Spleen (tissue), 11 donors: ENCODE measurements at regions not wholly inside any gene's neighbourhood (a gene's known extent, or its start where the extent isn't known, plus 50 kb on each side); places are given as distances from the start of the nearest gene placed in this dataset.

Experiments
- DNase-seq: peaks from one replicate; pipeline ENCODE4 v3.0.0-alpha.2; 2020
- H3K27ac ChIP-seq, 8 donors: fragments of 200-600 bp; sonication (generic) in 7 of 8; 1 replicate in 4 of 8; 2 replicates in 4 of 8; pipeline versions ENCODE4 v1.5.0 to v1.8.0; 2016 to 2021; ENCODE audit warnings: inconsistent platforms in 4 of 8, mild to moderate bottlenecking in 4 of 8, moderate library complexity in 1 of 8
- H3K27me3 ChIP-seq, 7 donors: fragments of 200-600 bp; sonication (generic) in 6 of 7; replicated peaks in 1 of 7; 1 replicate in 4 of 7; 2 replicates in 3 of 7; pipeline versions ENCODE4 v1.5.0 to v1.8.0; 2016 to 2021; ENCODE audit warnings: inconsistent platforms in 3 of 7, mild to moderate bottlenecking in 1 of 7
- H3K36me3 ChIP-seq, 6 donors: fragments of 200-600 bp; sonication (generic) in 5 of 6; 1 replicate in 4 of 6; 2 replicates in 2 of 6; pipeline versions ENCODE4 v1.5.0 to v1.8.0; 2016 to 2021; ENCODE audit warnings: inconsistent platforms in 2 of 6
- H3K4me1 ChIP-seq, 6 donors: fragments of 200-600 bp; sonication (generic) in 5 of 6; 1 replicate in 3 of 6; 2 replicates in 3 of 6; pipeline versions ENCODE4 v1.5.0 to v1.8.0; 2016 to 2021; ENCODE audit warnings: inconsistent platforms in 3 of 6
- H3K4me3 ChIP-seq, 8 donors: fragments of 200-600 bp; sonication (generic) in 7 of 8; 1 replicate in 4 of 8; 2 replicates in 4 of 8; pipeline versions ENCODE4 v1.5.0 to v1.8.0; 2016 to 2021; ENCODE audit warnings: inconsistent platforms in 4 of 8, mild to moderate bottlenecking in 4 of 8, moderate library complexity in 2 of 8
- H3K9me3 ChIP-seq, 8 donors: fragments of 200-600 bp; sonication (generic) in 7 of 8; 1 replicate in 4 of 8; 2 replicates in 4 of 8; pipeline versions ENCODE4 v1.5.0 to v1.8.0; 2016 to 2021; ENCODE audit warnings: inconsistent platforms in 4 of 8
- CTCF ChIP-seq, 11 experiments: fragments of 200-600 bp in 7 of 11; fragments of 450-650 bp in 4 of 11; sonication (generic) in 4 of 11; IDR thresholded peaks in 8 of 11; conservative IDR thresholded peaks in 3 of 11; 1 replicate in 7 of 11; 2 replicates in 4 of 11; pipeline versions ENCODE4 v1.4.0 to v1.8.0; 2016 to 2021; ENCODE audit warnings: antibody characterized with exemption in 11 of 11, inconsistent platforms in 4 of 11, mild to moderate bottlenecking in 1 of 11
- POLR2A ChIP-seq, 3 donors: fragments of 450-650 bp; IDR thresholded peaks; one replicate each; pipeline ENCODE4 v1.5.1; 2017; ENCODE audit warnings: antibody characterized with exemption in 3 of 3, mild to moderate bottlenecking in 1 of 3
- POLR2AphosphoS5 ChIP-seq, 3 donors: sonication (generic); formaldehyde crosslinking; IDR thresholded peaks; one replicate each; pipeline ENCODE4 v1.5.1; 2017; ENCODE audit warnings: antibody characterized with exemption in 3 of 3
- WGBS, 5 donors: extraction: QIAGEN DNeasy Blood & Tissue Kit in 3 of 5; methylation state at CpG; one replicate each; pipeline versions ENCODE4 v1.1.5 to v1.1.7; 2013 to 2018; 5-methylcytosine and 5-hydroxymethylcytosine counted together
- intact Hi-C: fragments of 100-400 bp; cut with DNase I; formaldehyde crosslinking; loops from one replicate; pipeline ENCODE4 v1.15.0; 2023; ENCODE audit warnings: low total_unique reads
- donor health status: healthy with polysubstance abuse.
- donor health status: DM: no; HTN: no; CAD: no; lungs with moderate emphysema.
- donor health status: DM: no; HTN: no; CAD: no.
- donor health status: Bipolar disorder and iron deficiency.
- donor health status: healthy.
- donor health status: DM: no; HTN: no; CAD: no.
- donor health status: DM: yes; HTN: yes; CAD: no.

- Histone ChIP-seq H3K4me1 (peaks cover 0 to 11% (median 7%) of the 10 kb centered on the region in 6 donors), H3K9me3 (no peaks in the 10 kb centered on the region), H3K36me3 (no peaks in the 10 kb centered on the region), H3K27me3 (no peaks in the 10 kb centered on the region), H3K4me3 (no peak overlapping the region), H3K27ac (no peak overlapping the region)
- no peak for TF ChIP-seq POLR2A (IDR thresholded peaks at IDR 0.05)
- no peak for TF ChIP-seq CTCF (IDR thresholded peaks at IDR 0.05 in 8 of 11, conservative IDR thresholded peaks at IDR 0.05 in 3 of 11)
- no peak for TF ChIP-seq POLR2AphosphoS5 (IDR thresholded peaks at IDR 0.05)
- intact Hi-C loops = loop anchor here (10.0 kb wide), 4 partner anchors 199 to 909 kb away; no protein-coding TSS in a partner anchor
- no peak for DNase-seq
- 86 to 95% (median 92%) methylated on average over 5 of the region's 5 CpGs for WGBS, 5 donors
Observed at GRCh38 chr13:30135868-30136267, 171.5 kb downstream of the KATNAL1 start.

- Histone ChIP-seq H3K4me1 (peaks cover 0 to 11% (median 7%) of the 10 kb centered on the region in 6 donors), H3K36me3 (no peaks in the 10 kb centered on the region), H3K4me3 (no peak overlapping the region), H3K9me3 (no peaks in the 10 kb centered on the region), H3K27ac (no peak overlapping the region), H3K27me3 (no peaks in the 10 kb centered on the region)
- 82 to 99% (median 92%) methylated on average over 7 of the region's 7 CpGs for WGBS, 5 donors
- DNase-seq = no peak
- intact Hi-C loops = loop anchor here (10.0 kb wide), 4 partner anchors 199 to 909 kb away; no protein-coding TSS in a partner anchor
- TF ChIP-seq CTCF (IDR thresholded peaks at IDR 0.05 in 8 of 11, conservative IDR thresholded peaks at IDR 0.05 in 3 of 11) = no peak
- TF ChIP-seq POLR2A (IDR thresholded peaks at IDR 0.05) = no peak
- no peak for TF ChIP-seq POLR2AphosphoS5 (IDR thresholded peaks at IDR 0.05)
Observed at GRCh38 chr13:30135351-30135750, 172.0 kb downstream of the KATNAL1 start.

- H3K4me1 ChIP-seq = peaks cover 0 to 11% (median 7%) of the 10 kb centered on the region in 6 donors
- no peak for DNase-seq
- no peaks in the 10 kb centered on the region for H3K27me3 ChIP-seq
- TF ChIP-seq CTCF (IDR thresholded peaks at IDR 0.05 in 8 of 11, conservative IDR thresholded peaks at IDR 0.05 in 3 of 11) (no peak), POLR2AphosphoS5 (IDR thresholded peaks at IDR 0.05) (no peak), POLR2A (IDR thresholded peaks at IDR 0.05) (no peak)
- intact Hi-C loops = loop anchor here (5.0 to 10.0 kb wide), 5 partner anchors 200 to 910 kb away; no protein-coding TSS in a partner anchor
- H3K4me3 ChIP-seq = no peak overlapping the region
- H3K9me3 ChIP-seq = no peaks in the 10 kb centered on the region
- no peaks in the 10 kb centered on the region for H3K36me3 ChIP-seq
- H3K27ac ChIP-seq = no peak overlapping the region
- WGBS, 5 donors = 81 to 91% (median 88%) methylated on average over 2 of the region's 2 CpGs
Observed at GRCh38 chr13:30134578-30134977, 172.8 kb downstream of the KATNAL1 start.

- no peaks in the 10 kb centered on the region for H3K9me3 ChIP-seq
- TF ChIP-seq POLR2A (IDR thresholded peaks at IDR 0.05) (no peak), CTCF (IDR thresholded peaks at IDR 0.05 in 8 of 11, conservative IDR thresholded peaks at IDR 0.05 in 3 of 11) (no peak), POLR2AphosphoS5 (IDR thresholded peaks at IDR 0.05) (no peak)
- peaks cover 0 to 11% (median 7%) of the 10 kb centered on the region in 6 donors for H3K4me1 ChIP-seq
- H3K27me3 ChIP-seq = no peaks in the 10 kb centered on the region
- no peak for DNase-seq
- intact Hi-C loops = loop anchor here (5.0 to 10.0 kb wide), 5 partner anchors 201 to 911 kb away; no protein-coding TSS in a partner anchor
- 63 to 94% (median 77%) methylated on average over 5 to 7 of the region's 7 CpGs for WGBS, 5 donors
- H3K27ac ChIP-seq = no peak overlapping the region
- no peaks in the 10 kb centered on the region for H3K36me3 ChIP-seq
- no peak overlapping the region for H3K4me3 ChIP-seq
Observed at GRCh38 chr13:30133996-30134395, 173.4 kb downstream of the KATNAL1 start.
